ENCODE measurements at regions not wholly inside any gene's neighbourhood (a gene's known extent, or its start where the extent isn't known, plus 50 kb on each side); places are given as distances from the start of the nearest gene placed in this dataset.
A peak's percentile ranks its signal among the peaks of the same experiment; 100 is the strongest.

DNA sequence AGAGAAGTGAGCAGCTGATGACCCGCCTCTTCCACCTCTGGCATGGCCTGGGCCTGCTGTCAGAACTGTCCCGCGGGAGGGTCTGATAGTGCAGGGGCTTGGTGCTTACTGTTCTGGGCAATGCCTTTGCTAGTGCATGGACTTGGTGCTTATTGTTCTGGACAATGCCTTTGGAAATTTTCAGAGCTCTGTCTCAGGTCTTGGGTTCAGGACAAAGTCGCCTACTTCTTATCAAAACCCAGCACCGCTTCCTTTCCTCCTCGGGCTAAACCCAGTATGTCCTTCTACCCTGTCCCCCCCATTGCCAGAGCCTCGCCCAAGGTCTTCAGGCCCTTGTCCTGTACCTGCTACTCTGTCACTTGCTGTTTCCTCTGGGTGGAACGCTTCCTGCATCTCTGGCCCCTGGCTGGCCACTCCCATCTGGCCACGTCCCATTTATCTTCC is 149.6 kb downstream of the ACKR3 start:
- no peak for DNase-seq (ENCODE audit: low read depth, low spot score)
- Mint-ChIP-seq H3K36me3 (ENCODE audit: low read depth) (no peaks in the 10 kb centered on the region), H3K9me3 (no peaks in the 10 kb centered on the region), H3K27me3 (ENCODE audit: low read depth) (peaks cover 19% of the 10 kb centered on the region), H3K4me3 (no peak overlapping the region), H3K4me1 (peaks cover 36% of the 10 kb centered on the region), H3K27ac (ENCODE audit: unreplicated experiment) (no peak overlapping the region)
- TF ChIP-seq, protein P1, sequence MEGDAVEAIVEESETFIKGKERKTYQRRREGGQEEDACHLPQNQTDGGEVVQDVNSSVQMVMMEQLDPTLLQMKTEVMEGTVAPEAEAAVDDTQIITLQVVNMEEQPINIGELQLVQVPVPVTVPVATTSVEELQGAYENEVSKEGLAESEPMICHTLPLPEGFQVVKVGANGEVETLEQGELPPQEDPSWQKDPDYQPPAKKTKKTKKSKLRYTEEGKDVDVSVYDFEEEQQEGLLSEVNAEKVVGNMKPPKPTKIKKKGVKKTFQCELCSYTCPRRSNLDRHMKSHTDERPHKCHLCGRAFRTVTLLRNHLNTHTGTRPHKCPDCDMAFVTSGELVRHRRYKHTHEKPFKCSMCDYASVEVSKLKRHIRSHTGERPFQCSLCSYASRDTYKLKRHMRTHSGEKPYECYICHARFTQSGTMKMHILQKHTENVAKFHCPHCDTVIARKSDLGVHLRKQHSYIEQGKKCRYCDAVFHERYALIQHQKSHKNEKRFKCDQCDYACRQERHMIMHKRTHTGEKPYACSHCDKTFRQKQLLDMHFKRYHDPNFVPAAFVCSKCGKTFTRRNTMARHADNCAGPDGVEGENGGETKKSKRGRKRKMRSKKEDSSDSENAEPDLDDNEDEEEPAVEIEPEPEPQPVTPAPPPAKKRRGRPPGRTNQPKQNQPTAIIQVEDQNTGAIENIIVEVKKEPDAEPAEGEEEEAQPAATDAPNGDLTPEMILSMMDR (conservative IDR thresholded peaks at IDR 0.05), result no peak

DNA sequence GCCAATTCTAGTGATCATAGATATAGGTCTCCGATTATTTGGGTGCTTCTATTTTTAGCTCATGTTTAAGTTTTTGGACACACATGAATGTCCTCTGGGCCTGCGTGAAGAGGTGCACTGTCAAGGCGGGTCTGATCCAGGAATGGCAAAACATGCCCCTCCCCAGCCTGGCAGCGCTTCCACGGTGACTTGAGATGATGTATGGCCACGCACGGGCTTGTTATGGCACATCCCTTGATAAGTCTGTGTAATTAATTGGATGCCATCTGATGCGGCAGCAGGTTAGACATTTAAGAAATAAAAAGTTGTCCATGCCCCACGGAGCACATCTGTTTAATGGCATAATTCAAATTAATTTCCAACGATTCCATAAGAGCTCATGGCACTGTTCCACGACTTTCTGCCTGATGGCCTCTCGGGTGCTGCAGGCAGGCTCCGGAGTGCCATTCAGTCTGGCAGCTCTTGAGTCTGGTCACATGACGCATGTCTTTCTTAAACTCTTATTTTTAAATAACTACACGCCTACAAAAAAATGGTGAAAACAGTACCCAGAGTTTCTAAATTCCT is 151.4 kb downstream of the ACKR3 start:
- Mint-ChIP-seq H3K4me1 (peaks cover 21% of the 10 kb centered on the region), H3K27ac (ENCODE audit: unreplicated experiment) (no peak overlapping the region), H3K36me3 (ENCODE audit: low read depth) (no peaks in the 10 kb centered on the region), H3K9me3 (no peaks in the 10 kb centered on the region), H3K27me3 (ENCODE audit: low read depth) (peaks cover 16% of the 10 kb centered on the region), H3K4me3 (no peak overlapping the region)
- TF ChIP-seq, protein P1 (conservative IDR thresholded peaks at IDR 0.05), result no peak
- DNase-seq (ENCODE audit: low read depth, low spot score), result no peak

- H3K27me3 Mint-ChIP-seq (ENCODE audit: low read depth), result peaks cover 4% of the 10 kb centered on the region
- no peak for DNase-seq (ENCODE audit: low read depth, low spot score)
- no peak overlapping the region for H3K27ac Mint-ChIP-seq (ENCODE audit: unreplicated experiment)
- H3K4me3 Mint-ChIP-seq, result no peak overlapping the region
- TF ChIP-seq, protein P1 (conservative IDR thresholded peaks at IDR 0.05), result no peak
- H3K9me3 Mint-ChIP-seq, result no peaks in the 10 kb centered on the region
- H3K36me3 Mint-ChIP-seq (ENCODE audit: low read depth), result no peaks in the 10 kb centered on the region
- peaks cover 13% of the 10 kb centered on the region for H3K4me1 Mint-ChIP-seq
Measured at GRCh38 chr2:236724200-236724599, 154.6 kb downstream of the ACKR3 start.

- peaks cover 12% of the 10 kb centered on the region for H3K4me1 Mint-ChIP-seq
- no peak for DNase-seq (ENCODE audit: low read depth, low spot score)
- no peaks in the 10 kb centered on the region for H3K9me3 Mint-ChIP-seq
- no peak overlapping the region for H3K27ac Mint-ChIP-seq (ENCODE audit: unreplicated experiment)
- H3K4me3 Mint-ChIP-seq, result no peak overlapping the region
- H3K27me3 Mint-ChIP-seq (ENCODE audit: low read depth), result no peaks in the 10 kb centered on the region
- H3K36me3 Mint-ChIP-seq (ENCODE audit: low read depth), result no peaks in the 10 kb centered on the region
- TF ChIP-seq, protein P1 (conservative IDR thresholded peaks at IDR 0.05), result no peak
Measured at GRCh38 chr2:236726701-236727450, 157.3 kb downstream of the ACKR3 start.

- Mint-ChIP-seq H3K9me3 (no peaks in the 10 kb centered on the region), H3K27me3 (ENCODE audit: low read depth) (no peaks in the 10 kb centered on the region), H3K4me1 (peaks cover 12% of the 10 kb centered on the region), H3K27ac (ENCODE audit: unreplicated experiment) (peak overlapping the region; percentile 68), H3K4me3 (no peak overlapping the region), H3K36me3 (ENCODE audit: low read depth) (no peaks in the 10 kb centered on the region)
- TF ChIP-seq, protein P1 (conservative IDR thresholded peaks at IDR 0.05), result no peak
- DNase-seq (ENCODE audit: low read depth, low spot score), result no peak
Measured at GRCh38 chr2:236728916-236729670, 159.5 kb downstream of the ACKR3 start.

Data from neural crest cell (in vitro differentiated cells).